Erythroblast (primary cell): ENCODE measurements at regions not wholly inside any gene's neighbourhood (a gene's known extent, or its start where the extent isn't known, plus 50 kb on each side); places are given as distances from the start of the nearest gene placed in this dataset.

Experiments used
- GATA1 ChIP-seq: IDR thresholded peaks from 2 replicates; pipeline ENCODE4 v1.6.1; 2011; ENCODE audit warnings: low read depth, mild to moderate bottlenecking, control low read depth, low read length, moderate library complexity
- POLR2A ChIP-seq: IDR thresholded peaks from 2 replicates; pipeline ENCODE4 v1.6.1; 2011; ENCODE audit warnings: mild to moderate bottlenecking, low read length

DNA sequence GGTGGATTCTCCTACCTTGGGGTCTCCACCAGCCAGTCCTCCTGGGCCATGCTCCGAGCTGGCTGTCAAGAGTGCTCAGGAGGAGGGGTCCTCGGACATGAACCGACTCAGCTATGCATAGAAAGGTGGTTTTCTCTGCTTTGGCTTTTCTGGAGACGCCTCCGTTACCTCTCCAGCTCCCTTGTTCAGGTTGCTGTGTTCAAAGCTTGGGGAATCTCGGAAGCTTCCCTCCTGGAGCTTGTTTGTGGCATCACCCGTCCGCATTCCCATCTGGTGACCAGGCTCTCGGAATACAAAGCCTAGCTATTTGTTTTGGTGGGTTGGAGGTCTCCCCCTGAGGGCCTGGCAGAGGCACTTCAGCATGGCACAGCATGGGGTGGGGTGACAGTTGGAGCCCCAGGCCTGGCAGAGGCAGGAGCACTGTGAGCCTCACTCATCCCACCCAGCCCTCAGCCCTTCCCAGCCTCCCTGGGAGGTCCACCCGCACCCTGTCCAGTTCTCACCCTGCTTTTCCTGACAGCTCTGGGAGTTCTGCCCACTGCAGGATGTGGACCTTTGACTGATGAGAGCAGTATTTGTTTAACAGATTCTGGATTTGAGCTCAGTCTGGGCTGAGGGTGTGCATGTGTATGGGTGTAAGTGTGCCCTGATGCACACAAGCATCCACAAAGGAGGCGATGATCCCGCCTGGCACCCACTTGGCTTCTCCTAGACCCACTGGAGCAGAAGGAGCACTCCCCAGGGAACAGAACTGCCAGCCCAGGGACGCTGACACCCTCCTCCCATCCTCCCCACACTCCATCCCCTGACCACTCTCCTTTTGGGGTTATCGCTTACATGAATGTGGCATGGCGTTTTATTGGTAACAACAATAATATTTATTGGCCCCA, 107.3 kb upstream of the HS6ST1 start:
- TF ChIP-seq POLR2A (no peak), GATA1 (no peak)
